ELR (cell line): ENCODE measurements at regions not wholly inside any gene's neighbourhood (a gene's known extent, or its start where the extent isn't known, plus 50 kb on each side); places are given as distances from the start of the nearest gene placed in this dataset.
"Not testable (repeated sequence)": the region's sequence is repeated elsewhere in the genome, so short reads cannot be mapped to it uniquely, and the experiment has no call there.

Source experiments
- DNase-seq: peaks from one replicate; pipeline ENCODE4 v3.0.0-alpha.2; 2015; ENCODE audit warnings: low read depth

DNA sequence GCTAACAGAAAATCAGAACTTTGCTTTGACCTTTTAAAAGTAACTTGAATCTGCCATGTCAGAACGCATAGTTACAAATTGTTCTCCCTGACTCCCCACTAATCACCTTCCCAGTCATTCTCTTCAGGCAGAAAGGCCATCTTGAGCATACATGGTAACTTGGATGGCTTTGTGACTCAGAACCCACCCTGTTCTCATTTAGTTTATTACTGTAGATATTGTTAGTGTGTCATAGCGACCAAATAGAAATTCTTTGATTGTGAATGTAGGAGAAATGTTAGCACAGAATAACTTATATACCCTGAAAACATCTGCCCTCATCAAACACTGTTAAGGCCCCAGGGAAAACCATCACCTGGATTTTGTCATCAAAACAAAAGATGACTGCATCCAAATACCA is 382.0 kb downstream of the MAGEB5 start:
- DNase-seq, result no peak

DNA sequence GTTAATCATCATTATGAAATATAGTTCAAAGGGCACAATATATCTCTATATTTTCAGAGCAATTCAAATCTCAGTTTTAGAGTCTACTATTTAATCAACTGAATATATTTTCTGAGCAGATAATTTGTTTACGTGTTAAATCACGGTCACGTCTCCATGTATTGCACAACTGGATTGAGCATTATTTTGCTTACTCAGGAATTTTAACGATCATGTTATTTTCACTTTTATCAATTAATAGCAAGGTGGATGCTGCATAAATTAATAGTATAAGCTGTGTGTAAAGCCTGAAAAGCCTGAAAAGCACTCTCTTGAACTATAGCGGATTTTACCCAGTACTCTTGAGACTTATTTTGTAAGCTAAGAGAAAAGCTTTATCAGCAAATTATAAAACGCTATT is 374.9 kb downstream of the MAGEB5 start:
- DNase-seq, result no peak

DNA sequence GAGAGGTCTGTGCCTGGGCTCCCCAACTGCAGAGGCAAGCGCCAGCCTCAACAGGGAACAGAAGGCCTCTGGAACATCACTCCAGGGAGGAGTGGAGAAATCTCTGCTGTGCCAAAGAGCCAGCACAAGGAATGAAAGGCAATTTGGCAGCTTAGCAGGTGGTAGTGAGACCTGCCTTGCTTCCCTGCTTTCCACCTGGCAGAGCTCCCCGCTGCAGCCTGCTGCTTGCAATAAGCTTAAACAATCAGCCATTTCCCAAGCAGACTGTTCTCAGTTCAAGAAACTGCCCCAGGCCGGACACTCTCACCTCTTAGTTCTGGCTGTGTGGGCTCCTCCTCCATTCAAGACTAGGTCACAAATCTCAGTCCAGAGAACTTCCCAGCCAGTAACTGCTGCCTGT is 370.6 kb downstream of the MAGEB5 start:
- no peak for DNase-seq

DNA sequence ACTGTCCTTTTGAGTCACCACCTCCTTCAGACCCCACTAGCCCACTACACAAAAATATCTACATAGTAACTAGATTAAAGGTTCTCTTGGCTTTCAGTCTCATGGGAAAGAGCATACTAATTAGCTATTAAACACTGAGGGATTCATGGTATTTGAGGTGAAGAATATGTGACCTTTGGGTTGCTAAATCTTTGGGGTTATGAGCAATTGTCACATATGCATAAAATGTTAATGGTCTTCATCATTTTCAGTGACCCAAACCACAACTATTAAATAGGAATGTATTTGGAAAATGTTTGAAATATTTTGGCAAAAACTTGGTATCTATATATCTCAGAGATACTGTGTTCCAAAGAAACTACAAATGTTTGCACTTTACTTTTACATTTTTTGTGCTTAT is 365.1 kb downstream of the MAGEB5 start:
- DNase-seq, result no peak

DNA sequence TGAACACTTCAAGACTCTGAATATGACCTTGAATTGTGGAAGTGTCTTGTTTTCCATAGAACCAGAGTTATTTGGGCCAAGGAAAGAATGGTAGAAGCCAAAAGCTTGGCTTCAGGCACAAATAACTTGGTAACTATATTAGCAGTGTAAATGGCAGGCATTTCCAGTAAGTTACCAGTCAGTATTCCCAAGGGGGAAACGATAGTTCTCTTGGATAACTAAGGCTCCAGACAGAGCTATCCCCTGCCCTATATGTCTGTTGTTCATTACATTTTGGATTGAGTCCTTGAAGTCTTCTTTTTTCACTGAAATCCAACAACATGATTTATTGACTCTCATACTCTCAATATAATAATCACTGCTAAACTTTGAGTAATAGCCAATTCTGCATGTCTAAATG is 364.1 kb downstream of the MAGEB5 start:
- no peak for DNase-seq

DNA sequence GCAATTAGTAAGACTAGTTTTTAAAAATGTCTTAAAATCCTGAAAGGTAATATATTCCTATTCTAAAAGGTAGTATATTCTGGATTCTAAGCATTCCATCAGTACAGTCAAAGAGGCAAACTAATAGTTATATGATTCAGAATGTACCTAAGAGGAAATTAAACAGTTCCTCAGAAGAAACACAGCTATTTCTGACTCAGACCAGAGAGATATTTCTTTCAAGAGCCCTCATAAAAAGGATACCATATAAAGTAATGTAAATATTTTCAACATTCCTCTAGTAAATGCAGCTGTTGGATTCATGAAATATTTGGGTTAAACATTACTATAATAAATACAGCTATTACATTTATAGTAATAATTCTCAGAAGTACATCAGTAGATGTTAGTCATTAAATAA is 358.3 kb downstream of the MAGEB5 start:
- no peak for DNase-seq

DNA sequence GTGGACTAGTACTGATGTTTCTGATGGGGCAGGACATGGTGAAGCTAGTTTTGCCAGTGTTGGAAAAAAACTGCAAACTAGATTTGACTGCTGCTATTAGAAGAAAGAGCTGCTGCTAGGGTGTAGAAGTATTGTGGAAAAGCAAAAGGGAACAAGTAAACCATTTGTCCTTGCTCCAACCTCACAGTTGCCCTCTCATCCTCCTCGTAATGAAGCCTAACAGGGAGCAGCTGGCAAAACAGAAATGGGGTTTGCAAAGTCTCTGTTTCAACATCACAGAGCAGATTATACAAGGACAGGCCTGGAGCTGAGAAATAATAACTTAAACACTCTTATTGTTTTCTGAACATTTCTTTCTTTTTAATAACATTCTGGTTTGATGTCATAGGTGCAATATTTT is 346.2 kb downstream of the MAGEB5 start:
- no peak for DNase-seq

DNA sequence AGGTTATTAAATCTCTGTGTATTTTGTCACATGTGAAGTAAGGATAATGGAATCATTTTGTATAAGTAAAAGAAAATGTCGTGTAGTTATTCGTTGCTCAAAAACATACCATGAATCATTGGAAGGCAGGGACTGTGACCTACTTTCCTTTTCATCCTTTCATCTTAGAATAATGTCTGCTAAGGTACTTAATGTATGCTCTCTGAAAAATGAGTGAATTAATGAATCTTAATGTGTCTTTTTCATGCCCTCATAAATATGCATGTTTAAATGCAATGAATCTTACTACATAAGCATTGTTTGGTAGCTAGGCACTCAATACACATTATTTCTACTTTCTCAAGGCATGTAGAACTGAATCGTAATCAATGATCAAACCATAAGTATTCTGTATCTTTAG is 343.9 kb downstream of the MAGEB5 start:
- DNase-seq, result no peak

DNA sequence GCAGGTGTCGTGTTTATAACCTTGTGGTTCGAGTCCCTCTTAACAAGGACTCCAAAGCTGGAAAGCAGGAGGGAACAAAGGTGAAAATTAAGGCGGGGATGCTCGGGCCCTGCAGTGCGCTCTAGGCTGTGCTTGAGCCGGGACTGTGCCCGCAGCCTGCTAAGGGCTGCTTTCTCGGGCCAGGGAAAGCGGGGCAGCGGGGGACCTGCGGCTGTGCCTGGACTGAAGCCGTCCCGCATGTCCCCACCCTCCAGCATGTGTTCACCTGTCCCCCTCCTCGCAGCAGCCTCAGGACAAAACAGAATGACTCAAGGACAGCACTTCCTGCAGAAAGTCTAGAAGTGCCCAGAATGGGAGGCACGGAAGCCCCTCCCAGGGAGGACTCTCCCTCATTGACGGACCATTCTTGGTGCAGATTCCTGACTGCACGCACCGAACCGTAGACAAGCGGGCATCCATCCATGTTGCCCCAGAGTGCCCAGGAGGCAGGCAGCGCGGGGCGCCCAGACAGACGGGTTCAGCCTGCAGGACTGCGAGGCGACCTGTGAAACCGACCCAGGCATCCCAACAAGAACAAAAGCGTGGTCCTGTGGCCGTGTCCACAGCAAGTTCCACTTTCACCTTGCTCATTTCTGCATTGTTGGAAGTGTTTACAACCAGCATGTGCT is 342.9 kb downstream of the MAGEB5 start:
- DNase-seq, result no peak

DNA sequence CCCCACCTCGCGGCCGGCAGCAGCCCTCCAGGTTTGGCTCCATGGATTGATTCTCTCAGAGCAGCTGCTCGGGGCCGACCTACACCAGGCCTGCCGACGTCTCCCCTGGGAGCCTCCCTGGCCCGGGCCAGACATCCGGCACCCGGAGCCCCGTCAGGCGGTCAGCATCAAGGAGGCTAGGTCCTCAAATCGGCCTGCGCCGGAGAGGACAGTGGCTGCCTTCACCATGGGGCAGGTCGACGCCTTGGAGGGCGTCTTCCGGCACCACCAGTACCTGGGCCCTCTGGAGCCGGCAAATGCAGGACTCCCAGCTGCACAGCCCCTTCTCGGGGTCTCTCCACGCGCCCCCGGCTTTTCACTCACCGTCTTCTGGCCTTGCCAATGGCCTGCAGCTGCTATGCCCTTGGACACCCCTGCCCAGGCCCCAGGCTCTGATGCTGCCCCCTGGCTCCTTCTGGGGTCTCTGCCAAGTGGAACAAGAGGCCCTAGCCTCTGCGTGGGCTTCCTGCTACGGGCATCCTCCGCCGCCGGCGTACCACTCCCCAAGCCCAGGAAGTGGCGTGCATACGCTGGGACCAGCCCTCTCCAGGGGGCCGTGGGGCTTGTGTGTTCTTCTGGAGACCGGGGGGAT is 341.8 kb downstream of the MAGEB5 start:
- DNase-seq, result no peak

DNA sequence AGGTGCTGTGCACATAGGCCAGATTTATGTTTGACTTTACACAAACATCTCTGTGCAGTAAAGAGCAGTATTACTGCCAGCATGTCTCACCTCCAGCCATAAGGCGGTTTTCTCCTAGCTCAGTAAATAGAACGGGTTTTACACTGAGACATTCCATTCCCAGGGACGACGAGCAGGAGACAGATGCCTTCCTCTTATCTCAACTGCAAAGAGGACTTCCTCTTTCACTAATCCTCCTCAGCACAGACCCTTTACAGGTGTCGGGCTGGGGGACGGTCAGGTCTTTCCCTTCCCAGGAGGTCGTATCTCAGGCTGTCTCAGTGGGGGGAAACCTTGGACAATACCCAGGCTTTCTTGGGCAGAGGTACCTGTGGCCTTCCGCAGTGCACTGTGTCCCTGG is 309.8 kb downstream of the MAGEB5 start:
- DNase-seq, result not testable (repeated sequence)

DNA sequence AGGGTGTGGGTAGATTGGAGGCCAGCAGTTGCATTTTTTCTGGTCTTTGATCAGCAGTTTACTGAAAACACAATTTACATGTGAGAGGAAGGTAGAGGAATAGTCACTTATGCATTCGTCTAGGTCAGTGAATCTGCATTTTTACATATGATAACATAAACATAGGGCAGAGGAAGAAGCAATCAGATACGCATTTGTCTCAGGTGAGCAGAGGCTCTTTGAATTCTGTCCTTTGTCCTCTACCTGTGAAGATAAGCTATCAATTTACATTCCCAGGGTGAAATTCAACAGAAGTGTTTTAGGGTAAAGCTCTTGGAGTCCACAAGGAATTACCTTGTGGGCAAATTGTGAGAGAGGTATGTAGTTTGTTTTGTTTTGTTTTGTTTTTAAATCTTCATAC is 306.5 kb downstream of the MAGEB5 start:
- no peak for DNase-seq

DNA sequence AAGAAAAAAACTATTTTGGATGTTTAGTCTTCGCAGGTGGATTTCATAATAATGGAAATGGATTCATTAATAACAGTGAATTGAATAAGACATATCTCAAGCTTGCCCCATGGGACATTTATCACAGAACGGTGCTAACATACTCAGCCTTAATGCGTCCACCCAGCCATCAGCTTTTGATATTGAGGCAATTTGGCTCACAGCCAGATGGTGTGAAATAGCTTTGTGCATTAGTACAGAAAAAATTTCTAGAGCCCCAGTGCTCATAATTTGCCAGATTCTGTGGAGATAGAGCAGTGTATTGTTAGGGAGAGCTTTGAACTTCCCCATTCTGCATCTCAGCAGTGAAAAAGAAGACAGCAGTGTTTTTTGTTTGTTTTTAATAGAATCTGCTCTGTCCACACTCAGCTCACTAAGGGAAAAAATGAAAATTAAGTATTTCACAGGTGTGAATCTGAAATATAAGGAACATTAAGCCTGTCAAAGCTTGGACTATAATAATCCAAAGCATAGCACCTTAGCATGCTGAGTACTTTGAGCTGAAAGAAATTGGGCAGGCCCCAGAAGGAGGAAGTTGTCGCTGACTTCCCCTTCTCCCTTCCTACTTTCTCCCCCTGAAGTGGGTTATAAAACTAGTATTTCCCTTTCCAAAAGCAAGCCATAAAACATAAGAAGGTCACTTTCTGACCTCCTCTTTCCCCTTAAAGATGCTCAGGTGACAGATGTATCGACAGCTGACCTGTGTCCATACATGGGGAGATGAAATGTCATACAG is 295.8 kb downstream of the MAGEB5 start:
- DNase-seq, result no peak

DNA sequence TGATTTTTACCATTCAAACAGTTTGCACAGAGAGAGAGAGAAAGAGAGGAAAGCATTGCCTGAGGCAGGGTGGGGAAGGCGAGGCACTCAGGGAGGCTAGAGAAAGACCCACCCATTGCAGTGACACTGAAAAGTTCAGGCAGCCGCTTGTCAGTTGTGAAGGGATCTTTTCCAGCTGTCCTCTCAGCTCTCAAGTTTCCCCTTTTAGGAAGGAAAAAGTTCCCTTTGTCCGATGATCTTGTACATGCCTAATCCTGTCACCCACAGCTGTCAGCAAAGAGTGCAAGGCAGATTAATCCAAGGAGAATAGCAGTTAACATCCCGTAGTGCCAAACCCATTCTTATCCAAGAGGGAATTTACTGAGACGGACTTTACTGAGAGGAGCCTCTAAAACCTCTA is 255.0 kb downstream of the MAGEB5 start:
- no peak for DNase-seq

DNA sequence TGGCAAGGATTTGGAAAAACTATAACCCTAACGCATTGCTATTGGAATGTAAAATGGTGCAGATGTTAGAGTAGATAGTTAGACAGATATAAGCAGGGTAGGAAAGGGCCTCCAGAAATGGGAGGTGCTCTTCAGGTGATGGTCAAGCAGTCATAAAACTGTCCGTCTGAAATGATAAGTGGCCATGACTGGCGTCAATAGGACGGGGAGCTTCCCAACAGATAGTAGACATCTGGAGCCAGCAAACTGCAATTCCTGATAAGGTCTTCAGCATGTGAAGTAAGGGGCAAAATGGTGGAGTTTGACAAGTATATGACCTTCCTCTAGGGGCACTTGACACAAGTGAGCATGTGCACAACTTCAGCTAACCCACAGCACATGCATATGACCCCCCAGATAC is 250.4 kb downstream of the MAGEB5 start:
- DNase-seq, result no peak

DNA sequence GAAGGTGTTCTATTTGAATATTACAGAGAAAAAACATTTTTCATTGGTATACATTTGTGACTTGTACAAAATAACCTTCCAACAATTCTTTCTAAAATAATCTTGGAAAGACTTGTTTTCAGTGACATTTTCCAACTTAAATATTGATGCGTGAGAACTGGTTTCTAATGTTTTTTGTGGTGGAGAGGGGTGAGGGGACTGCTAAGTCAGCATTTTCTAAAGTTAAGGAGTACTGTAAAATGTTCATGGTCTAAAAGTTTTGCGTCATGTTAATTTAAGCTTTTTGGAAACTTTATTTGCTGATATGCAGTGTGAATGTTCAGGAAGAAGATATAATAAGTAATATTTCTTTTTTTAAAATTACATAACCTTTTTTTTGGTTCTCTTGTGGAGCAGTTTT is 229.3 kb downstream of the MAGEB5 start:
- no peak for DNase-seq

DNA sequence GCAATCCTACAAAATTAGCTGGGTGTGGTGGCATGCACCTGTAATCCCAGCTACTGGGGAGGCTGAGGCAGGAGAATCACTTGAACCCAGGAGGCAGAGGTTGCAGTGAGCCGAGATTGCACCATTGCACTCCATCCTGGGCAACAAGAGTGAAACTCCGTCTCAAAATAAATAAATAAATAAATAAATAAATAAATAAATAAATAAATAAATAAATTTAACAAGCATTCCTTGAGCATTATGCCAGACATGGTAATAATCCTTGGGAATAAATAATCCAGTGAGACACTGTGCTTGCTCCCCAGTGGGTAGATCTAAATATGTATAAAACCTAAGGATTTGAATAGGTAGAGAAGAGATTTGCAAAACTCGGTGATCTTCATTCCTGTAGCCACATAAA is 228.4 kb downstream of the MAGEB5 start:
- not testable (repeated sequence) for DNase-seq

DNA sequence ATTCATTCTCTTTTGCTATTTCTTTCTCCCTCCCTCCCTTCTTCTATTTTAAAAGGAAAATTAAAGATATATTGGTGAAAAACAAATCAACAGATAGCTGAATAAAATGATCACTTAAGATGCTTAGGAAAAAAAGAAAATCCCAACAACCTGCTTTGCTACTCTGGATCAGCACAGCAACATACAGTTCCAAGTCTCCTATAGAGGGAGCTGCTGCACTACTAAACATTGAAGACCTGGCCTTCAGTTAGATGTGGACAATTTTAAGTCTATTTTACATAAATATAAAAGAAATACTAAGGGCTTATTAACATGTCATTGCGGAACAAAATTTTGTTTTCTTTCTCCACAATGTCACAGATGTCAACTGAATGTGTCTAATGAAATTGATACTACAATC is 226.4 kb downstream of the MAGEB5 start:
- DNase-seq, result no peak

DNA sequence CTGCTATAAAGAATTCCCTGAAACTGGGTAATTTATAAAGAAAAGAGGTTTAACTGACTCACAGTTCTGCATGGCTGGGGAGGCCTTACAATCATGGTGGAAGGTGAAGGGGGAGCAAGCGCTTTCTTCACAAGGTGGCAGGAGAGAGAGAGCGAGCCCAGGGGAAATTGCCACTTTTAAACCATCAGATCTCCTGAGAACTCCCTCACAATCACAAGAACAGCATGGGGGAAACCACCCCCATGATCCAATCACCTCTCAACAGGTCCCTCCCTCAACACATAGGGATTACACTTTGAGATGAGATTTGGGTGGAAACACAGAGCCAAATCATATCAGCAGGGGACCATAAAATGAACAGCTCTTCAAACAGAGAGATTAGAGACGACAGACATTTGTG is 198.6 kb downstream of the MAGEB5 start:
- no peak for DNase-seq

DNA sequence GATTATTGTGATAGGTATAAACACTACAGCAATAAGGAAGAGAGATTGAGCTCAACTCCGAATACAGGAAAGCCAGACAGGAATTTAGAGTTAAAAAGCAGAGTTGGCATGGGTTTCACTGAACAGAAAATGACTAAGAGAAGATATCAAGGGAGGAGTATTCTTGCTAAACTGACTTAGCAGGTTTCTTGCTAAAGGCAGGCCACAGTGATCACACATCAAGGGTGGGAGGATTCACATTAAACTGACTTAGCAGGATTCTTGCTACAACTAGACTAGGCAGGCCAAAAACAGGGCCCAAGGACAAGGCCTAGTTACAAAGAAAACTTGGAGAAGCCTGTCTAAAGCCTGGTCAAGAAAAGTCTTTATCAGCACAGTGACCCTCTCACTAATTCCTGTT is 195.1 kb downstream of the MAGEB5 start:
- DNase-seq, result no peak

DNA sequence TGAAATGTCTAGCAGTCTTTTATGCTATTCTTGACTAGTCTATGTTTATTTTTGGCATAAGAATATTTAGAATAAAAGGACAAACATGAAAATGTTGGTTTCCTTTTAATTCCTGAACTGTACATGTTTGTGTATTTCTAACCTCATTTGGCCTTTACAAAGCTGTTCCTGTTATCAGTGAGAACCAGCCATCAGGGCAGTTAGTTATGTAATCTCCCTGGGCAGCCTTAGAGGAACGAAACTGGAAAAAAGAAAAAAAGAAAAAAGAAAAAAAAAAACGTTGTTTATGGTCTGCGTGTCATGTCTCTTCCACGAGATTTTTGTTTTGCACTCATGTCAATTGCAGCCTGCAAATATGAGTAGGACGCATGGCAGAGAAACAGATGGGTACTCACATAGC is 193.7 kb downstream of the MAGEB5 start:
- no peak for DNase-seq

DNA sequence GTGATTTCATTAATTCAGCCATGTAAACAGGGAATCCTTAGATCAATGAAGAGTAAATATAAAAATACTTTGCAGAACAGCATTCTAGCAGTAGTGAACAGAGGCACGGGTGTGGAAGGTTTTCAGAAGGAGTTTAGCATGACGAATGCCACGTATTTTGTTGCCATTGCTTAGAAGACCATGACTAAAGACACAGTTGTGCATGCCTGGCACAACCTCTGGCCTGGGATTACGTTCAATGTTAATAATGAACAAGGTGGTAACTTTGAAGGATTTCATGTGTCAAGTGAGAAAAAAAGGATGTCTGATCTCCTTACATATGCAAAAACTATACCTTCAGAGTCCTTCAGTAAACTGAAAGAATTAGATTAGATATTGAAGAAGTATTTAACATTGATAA is 171.9 kb downstream of the MAGEB5 start:
- no peak for DNase-seq

DNA sequence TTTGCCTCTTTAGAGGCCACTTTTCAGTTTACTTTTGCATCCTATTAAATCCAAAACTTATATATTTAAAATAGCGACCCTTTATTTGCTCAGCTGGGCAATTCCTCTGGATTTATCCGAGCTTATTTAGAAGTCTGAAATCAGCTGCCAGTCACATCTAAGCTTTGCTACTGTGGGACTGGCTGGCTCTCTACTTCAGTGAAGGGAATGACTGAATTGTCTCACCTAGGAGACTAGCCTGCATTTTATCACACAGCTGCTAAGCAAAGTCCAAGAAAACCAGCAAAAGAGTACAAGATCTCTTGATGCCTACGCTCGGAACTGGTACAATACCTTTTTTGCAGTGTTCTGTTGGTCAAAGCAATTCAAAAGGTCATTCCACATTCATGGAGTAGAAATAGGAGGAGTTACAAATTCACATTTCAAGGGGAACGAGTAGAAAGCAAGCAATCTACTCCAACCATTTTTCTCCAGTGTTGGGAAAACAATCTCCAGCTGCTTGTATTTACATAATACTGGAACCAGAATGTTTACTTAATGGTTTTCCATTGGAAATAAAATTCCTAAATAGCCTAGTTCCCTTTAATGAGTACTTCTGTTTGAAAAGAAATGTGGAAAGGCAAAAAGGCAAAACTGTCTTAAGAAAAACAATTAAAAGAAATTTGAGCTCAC is 160.2 kb downstream of the MAGEB5 start:
- DNase-seq, result no peak
